Immature natural killer cell (primary cell): ENCODE measurements at regions not wholly inside any gene's neighbourhood (a gene's known extent, or its start where the extent isn't known, plus 50 kb on each side); places are given as distances from the start of the nearest gene placed in this dataset.

Experiments used
- DNase-seq, 3 donors: peaks; one replicate each; pipeline ENCODE4 v3.0.0; 2022; ENCODE audit warnings: mixed read lengths in 1 of 3
- H3K27ac Mint-ChIP-seq, 6 donors: one replicate each; pipeline ENCODE4 v1.8.0; 2020; ENCODE audit warnings: mixed read lengths in 6 of 6, mild to moderate bottlenecking in 5 of 6, inconsistent platforms in 4 of 6, moderate library complexity in 3 of 6
- H3K27me3 Mint-ChIP-seq, 3 donors: one replicate each; pipeline ENCODE4 v1.8.0; 2020 to 2021; ENCODE audit warnings: low read depth in 3 of 3, mild to moderate bottlenecking in 3 of 3, mixed read lengths in 3 of 3, moderate library complexity in 3 of 3, inconsistent platforms in 1 of 3
- H3K36me3 Mint-ChIP-seq, 3 donors: one replicate each; pipeline ENCODE4 v1.8.0; 2020; ENCODE audit warnings: mixed read lengths in 3 of 3, inconsistent platforms in 2 of 3, mild to moderate bottlenecking in 2 of 3
- H3K4me1 Mint-ChIP-seq, 2 donors: one replicate each; pipeline ENCODE4 v1.8.0; 2020; ENCODE audit warnings: inconsistent platforms in 2 of 2, mild to moderate bottlenecking in 2 of 2, mixed read lengths in 2 of 2, moderate library complexity in 1 of 2
- H3K4me3 Mint-ChIP-seq, 5 donors: one replicate each; pipeline ENCODE4 v1.8.0; 2020; ENCODE audit warnings: mild to moderate bottlenecking in 5 of 5, mixed read lengths in 5 of 5, inconsistent platforms in 3 of 5, moderate library complexity in 3 of 5
- H3K9me3 Mint-ChIP-seq, 6 donors: one replicate each; pipeline ENCODE4 v1.8.0; 2020; ENCODE audit warnings: mild to moderate bottlenecking in 6 of 6, mixed read lengths in 6 of 6, inconsistent platforms in 4 of 6, moderate library complexity in 3 of 6

- H3K4me3 Mint-ChIP-seq, result no peak overlapping the region
- peaks cover 0 to 6% (median 0%) of the 10 kb centered on the region in 3 donors for H3K27me3 Mint-ChIP-seq
- no peaks in the 10 kb centered on the region for H3K36me3 Mint-ChIP-seq
- H3K27ac Mint-ChIP-seq, result no peak overlapping the region
- no peaks in the 10 kb centered on the region for H3K4me1 Mint-ChIP-seq
- no peak for DNase-seq
- H3K9me3 Mint-ChIP-seq, result peaks cover 15 to 46% (median 24%) of the 10 kb centered on the region in 6 donors
Measured at GRCh38 chr11:98871690-98872089, 149.1 kb upstream of the CNTN5 start.

GRCh38 chr11:98874050-98874449, 146.7 kb upstream of the CNTN5 start:
- Mint-ChIP-seq H3K36me3 (no peaks in the 10 kb centered on the region), H3K4me1 (no peaks in the 10 kb centered on the region), H3K4me3 (no peak overlapping the region), H3K27ac (no peak overlapping the region), H3K27me3 (peaks cover 0 to 6% (median 0%) of the 10 kb centered on the region in 3 donors), H3K9me3 (peaks cover 16 to 43% (median 27%) of the 10 kb centered on the region in 6 donors)
- no peak for DNase-seq

GRCh38 chr11:98895936-98896335, 124.8 kb upstream of the CNTN5 start:
- H3K36me3 Mint-ChIP-seq, result peaks cover 0 to 9% (median 7%) of the 10 kb centered on the region in 3 donors
- H3K9me3 Mint-ChIP-seq, result peaks cover 15 to 68% (median 47%) of the 10 kb centered on the region in 6 donors
- no peaks in the 10 kb centered on the region for H3K4me1 Mint-ChIP-seq
- H3K27me3 Mint-ChIP-seq, result no peaks in the 10 kb centered on the region
- H3K27ac Mint-ChIP-seq, result no peak overlapping the region
- DNase-seq, result no peak
- no peak overlapping the region for H3K4me3 Mint-ChIP-seq

- DNase-seq, result no peak
- H3K27ac Mint-ChIP-seq, result no peak overlapping the region
- H3K4me3 Mint-ChIP-seq, result no peak overlapping the region
- no peaks in the 10 kb centered on the region for H3K27me3 Mint-ChIP-seq
- H3K36me3 Mint-ChIP-seq, result peaks cover 0 to 2% (median 0%) of the 10 kb centered on the region in 3 donors
- no peaks in the 10 kb centered on the region for H3K4me1 Mint-ChIP-seq
- H3K9me3 Mint-ChIP-seq, result peaks cover 6 to 54% (median 22%) of the 10 kb centered on the region in 6 donors
Measured at GRCh38 chr11:98940913-98941312, 79.8 kb upstream of the CNTN5 start.

- Mint-ChIP-seq H3K27ac (no peak overlapping the region), H3K9me3 (peaks cover 4 to 43% (median 17%) of the 10 kb centered on the region in 6 donors), H3K36me3 (peaks cover 0 to 3% (median 0%) of the 10 kb centered on the region in 3 donors), H3K4me3 (no peak overlapping the region), H3K27me3 (no peaks in the 10 kb centered on the region), H3K4me1 (no peaks in the 10 kb centered on the region)
- no peak for DNase-seq
Measured at GRCh38 chr11:98944461-98944860, 76.3 kb upstream of the CNTN5 start.

GRCh38 chr11:98952107-98952506, 68.6 kb upstream of the CNTN5 start:
- H3K4me1 Mint-ChIP-seq, result no peaks in the 10 kb centered on the region
- H3K4me3 Mint-ChIP-seq, result no peak overlapping the region
- no peak overlapping the region for H3K27ac Mint-ChIP-seq
- no peak for DNase-seq
- no peaks in the 10 kb centered on the region for H3K36me3 Mint-ChIP-seq
- peaks cover 1 to 30% (median 14%) of the 10 kb centered on the region in 6 donors for H3K9me3 Mint-ChIP-seq
- H3K27me3 Mint-ChIP-seq, result peaks cover 0 to 2% (median 1%) of the 10 kb centered on the region in 3 donors

- H3K27ac Mint-ChIP-seq, result no peak overlapping the region
- peaks cover 0 to 2% (median 0%) of the 10 kb centered on the region in 3 donors for H3K27me3 Mint-ChIP-seq
- H3K4me1 Mint-ChIP-seq, result no peaks in the 10 kb centered on the region
- no peaks in the 10 kb centered on the region for H3K36me3 Mint-ChIP-seq
- H3K9me3 Mint-ChIP-seq, result peaks cover 6 to 32% (median 16%) of the 10 kb centered on the region in 6 donors
- DNase-seq, result no peak
- no peak overlapping the region for H3K4me3 Mint-ChIP-seq
Measured at GRCh38 chr11:98955551-98955950, 65.2 kb upstream of the CNTN5 start.

GRCh38 chr11:98964146-98964545, 56.6 kb upstream of the CNTN5 start:
- Mint-ChIP-seq H3K27me3 (no peaks in the 10 kb centered on the region), H3K4me3 (no peak overlapping the region), H3K36me3 (no peaks in the 10 kb centered on the region), H3K27ac (no peak overlapping the region), H3K4me1 (no peaks in the 10 kb centered on the region), H3K9me3 (peaks cover 5 to 33% (median 14%) of the 10 kb centered on the region in 6 donors)
- no peak for DNase-seq

- no peaks in the 10 kb centered on the region for H3K27me3 Mint-ChIP-seq
- no peak for DNase-seq
- no peak overlapping the region for H3K27ac Mint-ChIP-seq
- no peaks in the 10 kb centered on the region for H3K36me3 Mint-ChIP-seq
- H3K4me3 Mint-ChIP-seq, result no peak overlapping the region
- no peaks in the 10 kb centered on the region for H3K4me1 Mint-ChIP-seq
- peaks cover 5 to 31% (median 9%) of the 10 kb centered on the region in 6 donors for H3K9me3 Mint-ChIP-seq
Measured at GRCh38 chr11:98965358-98965757, 55.4 kb upstream of the CNTN5 start.

- Mint-ChIP-seq H3K9me3 (peaks cover 4 to 31% (median 9%) of the 10 kb centered on the region in 6 donors), H3K36me3 (no peaks in the 10 kb centered on the region), H3K4me1 (no peaks in the 10 kb centered on the region), H3K27ac (no peak overlapping the region), H3K27me3 (no peaks in the 10 kb centered on the region), H3K4me3 (no peak overlapping the region)
- DNase-seq, result no peak
Measured at GRCh38 chr11:98965775-98966174, 55.0 kb upstream of the CNTN5 start.

- Mint-ChIP-seq H3K4me1 (no peaks in the 10 kb centered on the region), H3K9me3 (peaks cover 3 to 31% (median 9%) of the 10 kb centered on the region in 6 donors), H3K27me3 (peaks cover 0 to 2% (median 0%) of the 10 kb centered on the region in 3 donors), H3K36me3 (no peaks in the 10 kb centered on the region), H3K4me3 (no peak overlapping the region), H3K27ac (no peak overlapping the region)
- no peak for DNase-seq
Measured at GRCh38 chr11:98967005-98967404, 53.7 kb upstream of the CNTN5 start.
